Heart left ventricle (tissue), 13 donors: ENCODE measurements at regions not wholly inside any gene's neighbourhood (a gene's known extent, or its start where the extent isn't known, plus 50 kb on each side); places are given as distances from the start of the nearest gene placed in this dataset.

ENCODE experiments used
- CTCF ChIP-seq, 12 donors: fragments of 200-600 bp; sonication (generic) in 4 of 12; IDR thresholded peaks; one replicate each; pipeline versions ENCODE4 v1.5.0 to v1.8.0; 2018 to 2022; ENCODE audit warnings: antibody characterized with exemption in 12 of 12, mild to moderate bottlenecking in 5 of 12
- POLR2A ChIP-seq, 2 donors: fragments of 450-650 bp; IDR thresholded peaks; one replicate each; pipeline ENCODE4 v1.6.1; 2017; ENCODE audit warnings: antibody characterized with exemption in 2 of 2, mild to moderate bottlenecking in 2 of 2, moderate library complexity in 2 of 2
- donor health status: ischemic (EF 13 %, LVEDD 7.1; RV severe dilation, severe dysfunction).
- donor health status: DM: no; HTN: yes; CAD: no.
- donor health status: DM: no; HTN: no; CAD: no.
- donor health status: ischemic (EF 25% LVEDD 6.9; RV normal size, moderate dysfunction).
- donor health status: ischemic (EF 25% LVEDD 5.7; RV mildly dilated, moderate dysfunction).
- donor health status: ischemic (EF 35%, LVEDD 5.7; RV mildly dilated, moderate dysfunction).
- donor health status: nonischemic (EF 11% LVEDD 7.7; RV severe dilation, severe dysfunction).
- donor health status: DM: yes; HTN: yes; CAD: no.
- donor health status: PGD.
- donor health status: ischemic (EF 29% LVEDD 5.4; RV normal size, mild dysfunction).
- donor health status: nonischemic (EF 23%, LVEDD 6.1; RV moderate dilation, normal function).

DNA sequence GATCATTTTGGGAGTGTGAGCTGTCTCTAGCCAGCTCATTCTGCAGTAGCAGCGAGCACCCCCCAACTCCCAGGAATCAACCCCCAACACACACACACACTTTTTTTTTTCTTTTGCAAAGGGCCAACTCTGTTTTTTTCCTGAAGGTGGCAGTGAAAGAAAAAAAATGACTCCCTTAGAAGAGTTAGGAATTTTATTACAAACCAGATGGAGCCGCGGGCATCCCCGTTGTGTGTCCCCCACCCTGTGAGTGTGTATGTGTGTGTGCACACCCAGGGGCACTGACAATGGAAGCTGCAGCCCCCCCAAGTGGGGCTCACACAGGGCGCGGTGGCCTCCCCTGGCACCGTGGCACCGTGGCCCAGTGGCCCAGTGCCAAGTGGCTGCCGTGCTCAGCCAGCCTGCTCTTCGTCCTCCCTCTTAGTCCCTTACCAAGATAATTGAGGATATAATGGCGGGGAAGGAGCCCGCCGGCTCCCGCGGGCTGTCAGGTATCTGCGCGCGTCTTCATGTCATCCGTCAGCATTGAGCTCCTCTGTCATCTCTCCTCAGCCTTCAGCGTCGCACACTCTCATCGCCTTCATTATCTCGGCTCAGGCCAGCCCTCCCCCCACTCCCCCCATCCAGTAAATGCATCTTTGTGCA, 314.1 kb downstream of the ZNF536 start:
- TF ChIP-seq CTCF (IDR thresholded peaks at IDR 0.05) = peak in 6 of 12 donors; percentile 5 to 38 (median 22)
- no peak for TF ChIP-seq POLR2A (IDR thresholded peaks at IDR 0.05)
